Stimulated activated CD4-positive, alpha-beta T cell treated with anti-CD3 and anti-CD28 coated beads, Interleukin-2, amount 100 ng/mL, for 48 hours (primary cell): ENCODE measurements at regions not wholly inside any gene's neighbourhood (a gene's known extent, or its start where the extent isn't known, plus 50 kb on each side); places are given as distances from the start of the nearest gene placed in this dataset.
"Not testable (repeated sequence)": the region's sequence is repeated elsewhere in the genome, so short reads cannot be mapped to it uniquely, and the experiment has no call there.

ENCODE experiments used
- DNase-seq, 2 donors: peaks; one replicate each; pipeline ENCODE4 v3.0.0-alpha.2; 2020

GRCh38 chr14:36465178-36465577 is 54.9 kb downstream of the NKX2-1 start:
- no peak for DNase-seq

GRCh38 chr14:36462890-36463289 is 57.1 kb downstream of the NKX2-1 start:
- DNase-seq: no peak

- DNase-seq: no peak
Measured at GRCh38 chr14:36455241-36455627, 64.8 kb downstream of the NKX2-1 start.

DNA sequence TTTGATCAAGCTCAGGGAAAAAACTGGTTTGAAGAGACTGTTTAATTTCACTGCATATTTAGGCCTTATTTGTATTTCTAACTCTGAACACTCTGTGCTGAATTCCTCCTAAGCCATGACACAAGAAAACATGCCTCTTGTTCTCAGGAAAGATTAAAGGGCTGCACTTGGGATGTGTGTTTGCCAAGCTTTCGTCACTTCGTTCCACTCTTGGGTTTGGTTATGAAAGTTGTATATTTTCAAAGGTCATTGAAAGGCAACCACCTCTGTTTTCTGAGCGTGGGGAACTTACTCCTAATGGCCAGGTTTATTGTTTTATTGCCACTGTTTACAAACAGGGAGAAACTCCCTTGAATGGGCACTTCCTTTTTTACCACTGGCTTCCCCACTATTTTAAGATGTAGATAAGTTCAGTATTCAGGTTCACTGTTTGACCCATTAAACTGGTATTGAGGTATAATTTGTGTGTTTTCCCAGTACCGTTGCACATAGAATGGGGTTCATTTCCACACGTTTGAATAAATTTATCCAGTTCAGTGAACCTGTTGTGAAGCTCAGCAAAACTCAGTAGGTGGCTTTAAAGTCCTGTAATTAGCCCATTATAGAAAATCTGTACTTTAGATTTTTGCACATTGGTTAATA is 65.3 kb downstream of the NKX2-1 start:
- DNase-seq: no peak

GRCh38 chr14:36452860-36453259 is 67.2 kb downstream of the NKX2-1 start:
- DNase-seq: no peak

DNA sequence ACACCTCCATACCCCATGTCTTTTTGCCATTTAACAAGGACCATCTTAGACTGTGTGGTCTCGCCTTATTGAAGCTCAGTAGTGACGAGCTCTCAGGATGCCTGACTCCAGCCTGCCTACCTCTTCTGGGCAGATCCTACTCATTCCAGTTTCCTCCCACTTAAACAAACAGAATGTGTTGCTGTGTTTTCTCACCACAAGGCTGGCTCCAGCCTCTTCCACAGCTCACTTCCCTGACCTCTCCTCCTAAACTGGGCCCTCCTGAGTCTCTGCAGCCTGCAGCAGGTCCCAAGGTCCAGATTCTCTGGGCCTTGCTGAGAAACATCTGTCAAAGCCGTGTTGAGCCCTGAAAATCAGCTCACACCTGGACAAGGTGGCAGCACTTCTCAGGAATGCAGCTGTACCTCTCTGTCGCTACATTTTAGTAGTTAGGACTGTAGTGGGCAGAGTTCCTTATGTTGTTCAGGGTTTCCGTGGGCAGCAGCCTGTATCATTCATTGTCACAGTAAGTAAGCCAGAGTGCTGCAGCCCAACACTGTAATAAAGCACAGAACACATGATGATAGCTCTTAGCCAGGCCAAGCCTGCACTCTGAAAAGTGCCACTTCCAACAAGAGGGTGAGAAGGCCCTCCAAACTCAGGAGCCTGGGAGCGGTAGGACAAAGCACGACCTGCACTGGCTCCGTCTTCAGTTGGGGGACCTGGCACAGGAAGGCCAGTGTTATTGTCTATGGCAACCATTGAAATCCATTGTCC is 68.5 kb downstream of the NKX2-1 start:
- DNase-seq: no peak

DNA sequence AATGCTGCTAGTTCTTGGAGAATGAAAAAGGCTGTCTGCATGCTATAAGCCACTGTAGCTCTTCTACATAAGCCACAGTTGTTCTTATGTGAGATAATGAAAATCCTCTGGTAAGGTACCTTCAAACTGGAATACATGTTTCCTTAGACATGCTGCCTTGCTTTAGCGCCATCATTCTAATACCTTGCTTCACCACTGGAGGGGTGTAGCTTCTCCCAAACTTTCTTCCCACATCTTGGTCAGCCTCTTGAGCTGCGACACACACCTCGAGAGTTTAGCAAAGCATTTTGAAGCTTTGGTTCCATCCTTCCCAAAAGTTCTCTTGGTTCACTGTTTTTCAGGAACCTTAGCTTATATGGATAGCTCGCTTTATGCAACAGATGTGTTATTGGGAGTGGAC is 69.5 kb downstream of the NKX2-1 start:
- no peak for DNase-seq

GRCh38 chr14:36449903-36450302 is 70.1 kb downstream of the NKX2-1 start:
- no peak for DNase-seq

DNA sequence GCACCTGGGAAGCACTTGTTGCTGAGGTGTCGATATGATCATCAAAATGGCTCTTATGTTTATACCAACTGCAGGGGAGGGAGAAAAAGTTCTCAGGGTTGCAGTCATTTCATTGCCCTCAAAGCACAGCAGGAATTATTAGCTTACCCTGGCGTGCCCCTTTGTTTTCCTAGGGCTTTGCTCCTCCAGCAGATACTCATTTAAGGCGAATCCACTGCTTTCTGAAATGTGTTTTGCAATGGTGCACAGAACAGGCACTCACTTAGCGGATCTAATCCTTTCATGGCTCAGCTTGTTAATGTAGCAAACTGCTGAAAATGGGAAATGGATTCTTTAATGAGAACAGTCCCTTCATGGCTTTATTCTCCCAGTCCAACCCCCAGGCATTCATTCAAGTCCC is 76.7 kb downstream of the NKX2-1 start:
- no peak for DNase-seq

- no peak for DNase-seq
Measured at GRCh38 chr14:36442824-36443241, 77.2 kb downstream of the NKX2-1 start.

GRCh38 chr14:36441283-36441682 is 78.7 kb downstream of the NKX2-1 start:
- no peak for DNase-seq

- no peak for DNase-seq
Measured at GRCh38 chr14:36439766-36440165, 80.3 kb downstream of the NKX2-1 start.

- no peak for DNase-seq
Measured at GRCh38 chr14:36438883-36439282, 81.1 kb downstream of the NKX2-1 start.

GRCh38 chr14:36430662-36431084 is 89.4 kb downstream of the NKX2-1 start:
- DNase-seq: no peak

- DNase-seq: no peak
Measured at GRCh38 chr14:36430169-36430568, 89.9 kb downstream of the NKX2-1 start.

DNA sequence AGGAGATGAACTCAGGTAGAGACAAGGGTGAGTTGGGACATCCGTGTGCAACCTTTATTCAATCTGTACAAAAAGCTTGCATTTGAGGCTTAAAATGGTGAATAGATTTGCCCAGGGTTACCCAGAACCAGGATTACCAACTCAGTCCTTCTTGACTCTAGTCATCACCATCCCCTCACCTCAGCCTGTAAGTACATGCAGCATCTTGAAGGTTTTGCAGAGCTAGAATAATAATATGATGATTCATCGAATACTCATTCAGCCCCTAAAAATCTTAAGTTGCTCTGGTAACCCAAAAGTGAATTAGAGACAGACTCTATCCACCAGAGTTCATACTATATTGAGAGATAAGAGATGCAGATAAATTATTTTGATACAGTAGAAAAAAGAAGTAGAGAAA is 90.3 kb downstream of the NKX2-1 start:
- DNase-seq: no peak

GRCh38 chr14:36428350-36428749 is 91.7 kb downstream of the NKX2-1 start:
- DNase-seq: no peak

DNA sequence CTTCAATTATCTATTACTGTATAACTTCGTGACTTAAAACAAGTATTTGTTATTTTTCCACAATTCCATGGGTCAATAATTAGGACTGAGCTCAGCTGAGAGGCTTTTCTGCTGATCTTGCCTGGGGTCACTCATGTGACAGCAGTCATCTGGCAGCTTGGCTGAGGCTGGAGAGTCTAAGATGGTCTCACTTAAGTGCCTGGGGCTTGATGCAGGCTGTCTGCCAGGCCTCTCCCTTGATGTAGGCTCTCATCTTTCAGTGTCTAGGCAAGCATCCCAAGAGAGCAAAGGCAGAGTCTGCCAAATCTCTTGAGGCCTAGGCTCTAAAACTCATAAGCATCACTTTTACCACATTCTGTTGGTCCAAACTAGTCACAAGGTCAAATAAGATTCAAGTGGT is 93.2 kb downstream of the NKX2-1 start:
- DNase-seq: no peak

- DNase-seq: no peak
Measured at GRCh38 chr14:36426113-36426512, 93.9 kb downstream of the NKX2-1 start.

DNA sequence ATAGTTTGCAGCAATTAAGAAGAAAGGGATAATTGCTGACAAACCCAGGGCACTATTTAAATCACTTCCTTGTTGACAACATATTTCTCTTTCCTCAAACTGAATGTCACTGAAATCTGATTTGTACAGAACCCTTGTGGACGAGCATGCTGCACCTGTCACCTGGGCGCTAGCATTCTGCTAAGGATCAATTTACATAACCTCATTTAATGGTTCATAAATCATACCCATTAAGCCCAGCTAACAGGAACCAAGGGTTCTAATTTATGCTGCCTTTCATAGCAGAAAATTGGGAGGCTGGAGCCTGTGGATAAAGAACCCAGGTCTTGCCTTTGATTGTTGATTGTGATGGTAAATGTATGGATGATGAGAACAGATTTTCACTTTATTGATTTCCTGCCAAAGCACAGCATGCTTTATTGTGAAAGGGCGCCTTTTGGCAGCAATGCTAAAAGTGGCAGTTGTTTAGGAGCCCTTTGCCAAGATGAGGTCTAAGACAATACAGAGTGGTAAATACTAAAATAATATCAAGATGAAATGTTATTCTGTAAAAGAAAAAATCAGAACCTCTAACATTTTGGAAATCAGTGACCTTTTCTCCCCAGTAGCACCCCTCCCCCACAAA is 95.4 kb downstream of the NKX2-1 start:
- no peak for DNase-seq

DNA sequence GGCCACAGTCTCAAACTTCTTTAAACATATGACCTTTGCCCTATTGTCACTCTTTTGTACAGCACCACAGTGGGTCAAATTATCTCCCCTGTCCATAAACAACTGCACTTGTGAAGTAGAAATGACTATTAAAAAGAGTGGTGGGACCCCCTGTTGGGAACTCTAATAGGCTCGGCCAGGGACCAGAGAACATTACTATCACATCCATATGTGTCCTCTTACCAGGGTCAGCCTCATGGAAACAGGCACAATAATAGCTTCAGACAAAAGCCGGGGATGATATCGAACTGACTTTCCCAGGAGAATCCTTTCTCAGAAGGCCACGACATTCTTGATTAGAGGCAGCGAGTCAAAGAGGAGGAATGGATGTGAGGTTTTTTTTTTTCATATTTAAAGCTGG is 96.6 kb downstream of the NKX2-1 start:
- DNase-seq: no peak

DNA sequence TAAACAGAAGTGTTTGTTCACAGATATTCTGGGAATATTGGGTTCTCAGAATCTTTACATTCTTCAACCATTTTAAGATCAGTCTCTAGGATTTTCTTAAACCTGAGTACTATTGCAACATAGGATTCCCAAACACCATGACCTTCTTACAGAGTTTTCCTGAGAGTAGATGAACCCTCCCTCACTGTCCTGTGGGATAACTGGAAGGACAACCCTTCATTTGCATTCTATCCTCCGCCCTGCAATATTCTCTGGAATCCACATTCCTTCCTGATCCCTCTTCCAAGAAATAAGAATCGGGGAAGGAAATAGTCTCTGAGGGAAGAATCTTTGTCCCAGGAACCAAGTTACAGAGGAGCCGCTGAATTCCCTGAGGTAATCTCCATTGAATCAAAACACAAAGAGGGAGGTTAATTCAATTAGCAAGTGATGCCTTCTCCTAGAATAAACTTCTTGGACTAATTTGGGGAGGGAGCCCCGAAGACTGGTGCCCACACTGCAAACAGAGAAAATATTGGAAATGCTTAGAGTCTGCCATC is 99.8 kb upstream of the MBIP start:
- no peak for DNase-seq

- no peak for DNase-seq
Measured at GRCh38 chr14:36418937-36419336, 98.5 kb upstream of the MBIP start.

GRCh38 chr14:36411951-36412350 is 91.5 kb upstream of the MBIP start:
- DNase-seq: not testable (repeated sequence)
